ENCODE measurements at regions not wholly inside any gene's neighbourhood (a gene's known extent, or its start where the extent isn't known, plus 50 kb on each side); places are given as distances from the start of the nearest gene placed in this dataset.

GRCh38 chr5:54659700-54660131, 142.2 kb downstream of the SNX18 start:
- DNase-seq (ENCODE audit: extremely low read depth, low read depth, low spot score): no peak

DNA sequence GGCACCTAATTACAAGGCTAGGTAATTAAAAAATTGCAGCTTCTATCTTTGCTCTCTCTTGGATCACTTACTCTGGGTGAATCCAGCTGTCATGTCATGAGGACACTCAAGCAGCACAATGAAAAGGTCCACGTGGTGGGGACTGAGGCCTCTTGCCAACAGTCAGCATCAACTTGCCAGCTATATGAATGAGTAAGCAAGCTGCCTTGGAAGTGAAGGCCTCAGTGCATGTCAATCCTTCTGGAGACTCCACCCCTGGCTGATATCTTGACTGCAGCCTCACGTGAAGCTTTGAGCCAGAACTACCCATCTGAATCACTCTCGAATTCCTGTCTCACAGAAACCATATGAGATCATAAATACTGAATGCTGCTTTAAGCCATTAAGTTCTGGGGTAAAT, 140.5 kb downstream of the SNX18 start:
- no peak for DNase-seq (ENCODE audit: extremely low read depth, low read depth, low spot score)

DNA sequence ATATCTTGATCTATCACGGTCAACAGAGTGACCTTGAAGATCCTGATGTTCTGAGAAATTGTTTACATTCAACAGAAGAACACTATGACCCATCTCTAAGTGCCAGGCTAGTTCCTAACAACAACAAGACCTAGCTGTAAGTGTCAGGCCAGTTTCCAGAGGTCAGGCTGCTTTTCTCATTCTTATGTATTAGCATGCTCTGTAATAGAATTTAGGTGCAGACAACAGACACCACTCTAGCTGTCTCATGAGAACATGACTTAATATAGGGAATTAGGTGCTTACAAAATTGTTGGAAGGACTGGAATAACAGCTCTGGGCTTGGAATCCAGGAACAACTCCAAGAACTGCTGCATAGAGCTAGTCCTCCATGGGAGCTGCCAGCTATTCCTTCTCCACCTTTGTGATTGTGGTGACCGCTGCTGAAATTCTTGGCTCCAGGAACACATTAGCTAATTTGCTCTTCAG, 138.7 kb downstream of the SNX18 start:
- DNase-seq (ENCODE audit: extremely low read depth, low read depth, low spot score): no peak

- DNase-seq (ENCODE audit: extremely low read depth, low read depth, low spot score): no peak
Measured at GRCh38 chr5:54655761-54656160, 138.2 kb downstream of the SNX18 start.

DNA sequence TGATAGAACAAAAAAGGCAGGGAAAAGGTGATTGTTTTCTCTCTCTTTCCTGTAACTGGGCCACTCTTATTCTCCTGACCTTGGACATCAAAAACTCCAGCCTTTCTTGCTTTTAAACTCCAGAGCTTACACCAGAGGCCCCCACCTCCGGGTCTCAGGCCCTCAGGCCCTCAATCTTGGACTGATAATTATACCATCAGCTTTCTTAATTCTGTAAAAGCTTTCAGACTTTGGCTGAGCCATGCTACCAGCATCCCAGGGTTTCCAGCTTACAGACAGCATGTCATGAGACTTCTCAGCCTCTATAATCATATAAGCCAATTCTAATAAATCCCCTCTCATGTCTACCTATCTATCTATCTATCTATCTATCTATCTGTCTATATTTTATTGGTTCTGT, 137.7 kb downstream of the SNX18 start:
- DNase-seq (ENCODE audit: extremely low read depth, low read depth, low spot score): no peak

- DNase-seq (ENCODE audit: extremely low read depth, low read depth, low spot score): no peak
Measured at GRCh38 chr5:54653956-54654614, 136.5 kb downstream of the SNX18 start.

DNA sequence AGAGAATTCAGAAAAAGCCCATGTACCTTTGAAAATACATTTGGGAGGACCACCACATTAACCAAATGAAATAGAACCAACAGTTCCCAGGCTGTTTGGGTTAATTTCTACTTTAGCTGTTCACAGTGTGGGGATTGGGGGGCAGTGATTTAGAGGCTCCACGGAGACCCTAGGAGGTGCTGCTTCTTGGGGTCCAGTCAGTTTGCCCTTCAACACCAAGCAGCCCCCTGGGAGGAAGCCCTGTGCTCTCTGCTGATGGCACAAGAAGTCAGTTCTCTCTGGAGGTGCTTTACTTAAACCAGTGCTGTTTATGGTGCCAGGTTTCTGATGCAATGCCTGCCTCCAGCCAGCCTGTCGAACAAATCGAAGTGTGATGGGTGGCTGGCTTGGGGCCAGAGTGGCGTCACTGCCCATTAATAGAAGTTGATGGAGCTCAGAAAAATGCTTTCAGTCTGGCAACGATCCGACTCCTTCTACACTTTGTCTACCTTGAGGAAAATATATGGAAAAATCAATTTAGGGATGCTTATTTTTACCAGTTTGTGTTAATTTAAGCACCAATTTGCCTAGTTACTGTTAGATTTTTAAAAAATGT, 134.0 kb downstream of the SNX18 start:
- no peak for DNase-seq (ENCODE audit: extremely low read depth, low read depth, low spot score)

- DNase-seq (ENCODE audit: extremely low read depth, low read depth, low spot score): no peak
Measured at GRCh38 chr5:54649041-54649504, 131.5 kb downstream of the SNX18 start.

- no peak for DNase-seq (ENCODE audit: extremely low read depth, low read depth, low spot score)
Measured at GRCh38 chr5:54646356-54647101, 129.0 kb downstream of the SNX18 start.

GRCh38 chr5:54645882-54646355, 128.4 kb downstream of the SNX18 start:
- DNase-seq (ENCODE audit: extremely low read depth, low read depth, low spot score): no peak

GRCh38 chr5:54644226-54644625, 126.7 kb downstream of the SNX18 start:
- no peak for DNase-seq (ENCODE audit: extremely low read depth, low read depth, low spot score)

- DNase-seq (ENCODE audit: extremely low read depth, low read depth, low spot score): no peak
Measured at GRCh38 chr5:54643685-54644106, 126.1 kb downstream of the SNX18 start.

- DNase-seq (ENCODE audit: extremely low read depth, low read depth, low spot score): no peak
Measured at GRCh38 chr5:54639621-54640020, 122.1 kb downstream of the SNX18 start.

DNA sequence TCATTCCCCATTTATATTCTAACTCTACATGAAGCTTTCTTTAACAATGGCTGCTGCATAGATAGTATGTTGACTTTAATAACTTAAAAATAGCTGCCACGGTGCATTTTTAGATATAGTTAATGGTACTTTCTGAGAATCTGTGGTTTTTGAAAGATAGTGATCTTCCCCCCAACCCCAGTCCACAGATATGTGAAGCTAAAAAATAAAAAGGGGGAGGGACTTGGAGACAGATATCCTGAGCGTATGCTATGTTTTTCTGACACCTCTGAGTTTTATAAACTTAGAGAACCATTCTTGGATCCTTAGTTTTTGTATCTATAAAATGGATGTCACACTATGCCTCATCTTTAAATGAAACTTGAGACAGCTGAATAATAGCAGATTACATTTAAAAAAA, 120.5 kb downstream of the SNX18 start:
- no peak for DNase-seq (ENCODE audit: extremely low read depth, low read depth, low spot score)

DNA sequence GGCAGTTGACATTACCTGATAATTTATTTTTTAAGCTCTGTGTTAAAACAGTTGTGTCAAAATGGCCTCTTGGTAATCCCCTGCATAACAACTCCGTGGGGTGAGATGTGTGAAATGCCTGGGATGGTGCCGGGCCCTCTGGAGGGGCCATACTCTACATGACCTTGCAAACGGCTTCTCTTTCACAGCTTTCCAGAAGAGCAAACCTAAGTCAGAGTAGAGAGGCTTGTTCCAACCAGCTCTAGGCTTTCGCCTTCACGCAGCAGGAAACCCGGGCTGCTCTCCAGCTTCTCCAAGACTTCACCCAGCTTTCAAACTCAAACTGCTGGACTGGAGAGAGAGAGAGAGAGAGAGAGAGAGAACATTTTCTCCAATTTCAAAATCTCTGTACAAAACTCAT, 120.1 kb downstream of the SNX18 start:
- DNase-seq (ENCODE audit: extremely low read depth, low read depth, low spot score): no peak

DNA sequence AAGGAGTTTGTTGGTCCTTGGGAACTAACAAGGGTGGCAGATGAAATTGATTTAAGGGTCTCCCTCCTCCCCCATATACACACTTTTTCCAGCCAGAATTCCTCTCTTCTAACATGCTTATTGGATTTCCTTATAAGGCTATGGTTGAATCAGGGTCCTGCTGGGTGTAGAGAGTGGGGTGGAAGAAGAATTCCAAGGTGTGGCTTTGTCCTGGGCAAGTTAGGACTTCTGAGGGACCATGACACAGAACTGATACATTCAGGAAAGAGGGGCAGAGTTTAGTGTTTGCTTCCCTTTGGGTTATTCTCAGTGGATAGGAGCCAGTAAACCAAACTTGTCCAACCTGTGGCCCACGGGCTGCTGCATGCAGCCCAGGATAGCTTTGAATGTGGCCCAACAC, 116.5 kb downstream of the SNX18 start:
- no peak for DNase-seq (ENCODE audit: extremely low read depth, low read depth, low spot score)

GRCh38 chr5:54632131-54632701, 114.7 kb downstream of the SNX18 start:
- no peak for DNase-seq (ENCODE audit: extremely low read depth, low read depth, low spot score)

GRCh38 chr5:54630738-54631359, 113.3 kb downstream of the SNX18 start:
- no peak for DNase-seq (ENCODE audit: extremely low read depth, low read depth, low spot score)

DNA sequence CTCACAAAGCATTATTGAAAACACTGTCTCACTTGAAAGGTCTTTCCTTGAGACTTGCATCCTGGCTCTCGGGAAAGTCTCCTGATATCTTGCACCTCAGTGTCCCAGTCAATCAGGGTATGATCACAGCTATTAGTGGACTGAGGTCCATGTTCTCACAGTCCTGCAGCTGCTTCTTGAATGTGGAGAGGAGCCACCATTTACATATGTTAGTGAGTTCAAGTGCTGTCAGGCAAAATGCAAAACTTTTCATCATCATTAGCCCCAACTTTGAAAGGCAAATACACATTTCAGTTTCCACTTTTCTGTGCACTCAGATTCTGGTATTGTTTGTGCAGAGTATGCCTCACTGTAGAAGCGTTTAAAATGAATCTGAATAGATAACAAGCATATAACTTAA, 111.6 kb downstream of the SNX18 start:
- DNase-seq (ENCODE audit: extremely low read depth, low read depth, low spot score): no peak

DNA sequence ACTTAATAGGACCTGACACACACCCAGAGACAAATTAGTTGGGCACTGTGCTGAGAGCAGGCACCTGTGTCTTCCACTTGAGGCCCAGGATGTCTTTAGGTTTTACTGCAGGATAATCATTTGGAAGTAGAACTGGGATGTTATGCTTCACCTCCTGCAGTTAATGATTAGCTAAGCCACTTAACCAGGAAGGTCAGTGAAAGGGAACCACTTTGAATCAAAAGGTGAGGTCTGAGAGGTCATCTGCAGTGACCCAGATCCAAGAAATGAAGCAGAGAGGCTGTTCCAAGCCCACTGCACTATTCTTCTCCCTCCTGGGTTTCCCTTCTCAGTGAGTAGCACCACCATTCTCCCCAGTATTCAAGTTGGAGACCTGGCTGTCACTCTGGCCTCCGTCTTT, 110.5 kb downstream of the SNX18 start:
- no peak for DNase-seq (ENCODE audit: extremely low read depth, low read depth, low spot score)

- no peak for DNase-seq (ENCODE audit: extremely low read depth, low read depth, low spot score)
Measured at GRCh38 chr5:54626407-54626806, 108.8 kb downstream of the SNX18 start.
